ENCODE measurements at regions not wholly inside any gene's neighbourhood (a gene's known extent, or its start where the extent isn't known, plus 50 kb on each side); places are given as distances from the start of the nearest gene placed in this dataset.
A peak's percentile ranks its signal among the peaks of the same experiment; 100 is the strongest.

- intact Hi-C loops (cut with DNase I), result loop anchor here (10.0 kb wide), 1 partner anchor 606 kb away; the partner anchor contains the start of gene DLX5
- DNase-seq, result no peak
Observed at GRCh38 chr7:96418581-96418980, 96.7 kb upstream of the SLC25A13 start.

GRCh38 chr7:96417784-96418183 is 95.9 kb upstream of the SLC25A13 start:
- no peak for DNase-seq
- intact Hi-C loops (cut with DNase I), result loop anchor here (10.0 kb wide), 1 partner anchor 607 kb away; the partner anchor contains the start of gene DLX5

GRCh38 chr7:96416599-96416998 is 94.7 kb upstream of the SLC25A13 start:
- intact Hi-C loops (cut with DNase I), result loop anchor here (10.0 kb wide), 1 partner anchor 608 kb away; the partner anchor contains the start of gene DLX5
- DNase-seq, result no peak

- intact Hi-C loops (cut with DNase I), result loop anchor here (10.0 kb wide), 1 partner anchor 609 kb away; the partner anchor contains the start of gene DLX5
- DNase-seq, result no peak
Observed at GRCh38 chr7:96416116-96416515, 94.2 kb upstream of the SLC25A13 start.

- intact Hi-C loops (cut with DNase I), result loop anchor here (10.0 kb wide), 1 partner anchor 609 kb away; the partner anchor contains the start of gene DLX5
- DNase-seq, result peak in 1 of 42 donors; percentile 15
Observed at GRCh38 chr7:96415293-96415940, 93.5 kb upstream of the SLC25A13 start.

- intact Hi-C loops (cut with DNase I), result loop anchor here (10.0 kb wide), 1 partner anchor 610 kb away; the partner anchor contains the start of gene DLX5
- DNase-seq, result peak; percentile 6 to 82 (median 55)
Observed at GRCh38 chr7:96414931-96415292, 93.0 kb upstream of the SLC25A13 start.

- intact Hi-C loops (cut with DNase I), result loop anchor here (10.0 kb wide), 1 partner anchor 615 kb away; the partner anchor contains the start of gene DLX5
- no peak for DNase-seq
Observed at GRCh38 chr7:96410126-96410839, 88.4 kb upstream of the SLC25A13 start.

GRCh38 chr7:96408881-96409280 is 87.0 kb upstream of the SLC25A13 start:
- DNase-seq, result no peak
- intact Hi-C loops (cut with DNase I), result no loop called here

- intact Hi-C loops (cut with DNase I), result no loop called here
- DNase-seq, result no peak
Observed at GRCh38 chr7:96407427-96407826, 85.5 kb upstream of the SLC25A13 start.

- intact Hi-C loops (cut with DNase I), result no loop called here
- no peak for DNase-seq
Observed at GRCh38 chr7:96402913-96403312, 81.0 kb upstream of the SLC25A13 start.

- intact Hi-C loops (cut with DNase I), result no loop called here
Observed at GRCh38 chr7:96401200-96401599, 79.3 kb upstream of the SLC25A13 start.

GRCh38 chr7:96400518-96400917 is 78.6 kb upstream of the SLC25A13 start:
- intact Hi-C loops (cut with DNase I), result no loop called here
- no peak for DNase-seq

More at GRCh38 chr7:96401200-96401599, 79.3 kb upstream of the SLC25A13 start:
- DNase-seq, result no peak

- intact Hi-C loops (cut with DNase I), result no loop called here
- DNase-seq, result no peak
Observed at GRCh38 chr7:96400001-96400400, 78.1 kb upstream of the SLC25A13 start.

- intact Hi-C loops (cut with DNase I), result no loop called here
- DNase-seq, result no peak
Observed at GRCh38 chr7:96397936-96398598, 76.2 kb upstream of the SLC25A13 start.

GRCh38 chr7:96388620-96389383 is 66.9 kb upstream of the SLC25A13 start:
- intact Hi-C loops (cut with DNase I), result no loop called here

GRCh38 chr7:96388166-96388565 is 66.3 kb upstream of the SLC25A13 start:
- intact Hi-C loops (cut with DNase I), result no loop called here
- DNase-seq, result no peak

More at GRCh38 chr7:96388620-96389383, 66.9 kb upstream of the SLC25A13 start:
- DNase-seq, result no peak

- intact Hi-C loops (cut with DNase I), result no loop called here
- DNase-seq, result no peak
Observed at GRCh38 chr7:96380111-96380512, 58.2 kb upstream of the SLC25A13 start.

GRCh38 chr7:96377399-96377798 is 55.5 kb upstream of the SLC25A13 start:
- intact Hi-C loops (cut with DNase I), result no loop called here
- DNase-seq, result no peak
